ENCODE measurements at regions not wholly inside any gene's neighbourhood (a gene's known extent, or its start where the extent isn't known, plus 50 kb on each side); places are given as distances from the start of the nearest gene placed in this dataset.

DNA sequence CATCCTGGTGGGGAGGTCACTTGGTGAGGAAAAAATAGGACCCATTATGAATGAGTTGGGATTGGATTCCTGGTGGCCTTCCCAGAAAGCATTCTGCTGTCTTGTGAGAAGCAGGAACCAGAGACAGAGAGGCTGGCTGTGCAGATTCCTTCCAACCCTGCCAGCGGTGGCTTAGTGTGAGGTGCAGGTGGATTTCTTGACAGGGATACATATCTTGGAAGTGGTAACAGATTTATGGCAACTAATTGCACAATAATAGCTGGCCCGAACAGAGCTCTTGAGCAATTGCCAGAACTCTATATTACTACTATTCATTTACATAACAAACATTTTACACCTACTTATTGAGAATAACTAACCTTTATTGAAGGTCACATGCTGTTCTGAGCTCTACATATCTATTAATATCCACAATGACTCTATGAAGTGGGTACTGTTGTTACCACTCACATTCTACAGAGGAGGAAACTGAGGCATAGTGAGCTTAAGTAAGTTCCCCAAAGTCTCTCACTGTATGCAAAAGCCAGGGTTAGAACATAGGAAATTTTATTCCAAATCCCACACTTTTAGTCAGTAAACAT is 173.9 kb upstream of the SERP2 start:
- Histone ChIP-seq H3K4me1 (ENCODE audit: insufficient read depth, low read length) (no peaks in the 10 kb centered on the region), H4K5ac (ENCODE audit: insufficient read length, low read depth, low read length) (no peak overlapping the region), H3K23ac (ENCODE audit: insufficient read length, low read depth, low read length) (no peak overlapping the region), H3K79me1 (ENCODE audit: insufficient read depth, low read depth, low read length, poor library complexity, severe bottlenecking) (no peaks in the 10 kb centered on the region), H3T11ph (ENCODE audit: low read length) (no peak overlapping the region), H4K91ac (ENCODE audit: insufficient read length, low read depth, low read length) (no peak overlapping the region), H3K18ac (ENCODE audit: insufficient read length, low read depth, low read length) (no peak overlapping the region), H2BK5ac (ENCODE audit: insufficient read length, low read length) (no peak overlapping the region), H2BK20ac (ENCODE audit: low read depth, low read length, poor library complexity, severe bottlenecking) (no peak overlapping the region), H3K27me3 (ENCODE audit: insufficient read depth, low read length) (no peaks in the 10 kb centered on the region), H2BK15ac (ENCODE audit: low read depth, low read length) (no peak overlapping the region), H2AFZ (ENCODE audit: low read length) (no peak overlapping the region), H3K56ac (ENCODE audit: insufficient read length, low read depth, low read length) (no peak overlapping the region), H4K8ac (replicated peaks; ENCODE audit: insufficient read length, low read depth, low read length) (no peak overlapping the region), H2AK5ac (ENCODE audit: insufficient read length, low read length) (no peak overlapping the region), H3K4ac (ENCODE audit: low read depth, low read length) (no peak overlapping the region), H3K9ac (ENCODE audit: extremely low read depth, insufficient read length, low read length) (no peak overlapping the region), H4K20me1 (ENCODE audit: control insufficient read depth, insufficient read depth, insufficient read length) (no peaks in the 10 kb centered on the region), H2BK12ac (ENCODE audit: insufficient read length, low read depth, low read length) (no peak overlapping the region), H3K23me2 (ENCODE audit: insufficient read length, low read depth, low read length, poor library complexity, severe bottlenecking) (no peaks in the 10 kb centered on the region), H3K9me3 (ENCODE audit: control insufficient read depth, low read depth, low read length) (no peaks in the 10 kb centered on the region), H3K4me2 (ENCODE audit: insufficient read depth, insufficient read length, low read length) (no peak overlapping the region), H3K27ac (ENCODE audit: insufficient read length, low read depth, low read length) (no peak overlapping the region), H3K14ac (ENCODE audit: insufficient read depth, low read length) (no peak overlapping the region), H3K79me2 (ENCODE audit: insufficient read depth, low read length) (no peaks in the 10 kb centered on the region), H2BK120ac (ENCODE audit: low read depth, low read length, poor library complexity, severe bottlenecking) (no peak overlapping the region)
- WGBS (ENCODE audit: extremely low coverage, insufficient read length, low lambda C conversion rate), result no CpG with 5 or more reads among the region's 2 CpGs
- DNase-seq, result no peak
- Mint-ChIP-seq H3K9me3 (no peaks in the 10 kb centered on the region), H3K27ac (no peak overlapping the region), H3K36me3 (ENCODE audit: insufficient read depth in 1 of 3, low read depth in 3 of 3) (no peaks in the 10 kb centered on the region), H3K27me3 (ENCODE audit: low read depth) (peaks cover 5% of the 10 kb centered on the region), H3K4me1 (no peaks in the 10 kb centered on the region), H3K4me3 (peak overlapping the region in 1 of 2 experiments; percentile 54; a peak in 1 of 5 replicates)
- TF ChIP-seq, protein P1, sequence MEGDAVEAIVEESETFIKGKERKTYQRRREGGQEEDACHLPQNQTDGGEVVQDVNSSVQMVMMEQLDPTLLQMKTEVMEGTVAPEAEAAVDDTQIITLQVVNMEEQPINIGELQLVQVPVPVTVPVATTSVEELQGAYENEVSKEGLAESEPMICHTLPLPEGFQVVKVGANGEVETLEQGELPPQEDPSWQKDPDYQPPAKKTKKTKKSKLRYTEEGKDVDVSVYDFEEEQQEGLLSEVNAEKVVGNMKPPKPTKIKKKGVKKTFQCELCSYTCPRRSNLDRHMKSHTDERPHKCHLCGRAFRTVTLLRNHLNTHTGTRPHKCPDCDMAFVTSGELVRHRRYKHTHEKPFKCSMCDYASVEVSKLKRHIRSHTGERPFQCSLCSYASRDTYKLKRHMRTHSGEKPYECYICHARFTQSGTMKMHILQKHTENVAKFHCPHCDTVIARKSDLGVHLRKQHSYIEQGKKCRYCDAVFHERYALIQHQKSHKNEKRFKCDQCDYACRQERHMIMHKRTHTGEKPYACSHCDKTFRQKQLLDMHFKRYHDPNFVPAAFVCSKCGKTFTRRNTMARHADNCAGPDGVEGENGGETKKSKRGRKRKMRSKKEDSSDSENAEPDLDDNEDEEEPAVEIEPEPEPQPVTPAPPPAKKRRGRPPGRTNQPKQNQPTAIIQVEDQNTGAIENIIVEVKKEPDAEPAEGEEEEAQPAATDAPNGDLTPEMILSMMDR (conservative IDR thresholded peaks at IDR 0.05), result no peak

Measured in H9 (cell line).